ENCODE measurements at regions not wholly inside any gene's neighbourhood (a gene's known extent, or its start where the extent isn't known, plus 50 kb on each side); places are given as distances from the start of the nearest gene placed in this dataset.
A peak's percentile ranks its signal among the peaks of the same experiment; 100 is the strongest.

- DNase-seq (ENCODE audit: low read depth) (no peak), FAIRE-seq (no peak)
- TF ChIP-seq CTCF (IDR thresholded peaks at IDR 0.05; ENCODE audit: insufficient read depth, low read length, severe bottlenecking) = no peak
- Histone ChIP-seq H3K4me3 (ENCODE audit: low read depth, low read length) (no peak overlapping the region), H3K27me3 (ENCODE audit: control insufficient read depth, insufficient read depth, low read length) (no peaks in the 10 kb centered on the region), H3K36me3 (ENCODE audit: control insufficient read depth, insufficient read depth, low read length) (no peaks in the 10 kb centered on the region)
Observed at GRCh38 chr12:45565590-45565989, 163.9 kb upstream of the ARID2 start.

- Histone ChIP-seq H3K27me3 (ENCODE audit: control insufficient read depth, insufficient read depth, low read length) (no peaks in the 10 kb centered on the region), H3K4me3 (ENCODE audit: low read depth, low read length) (no peak overlapping the region), H3K36me3 (ENCODE audit: control insufficient read depth, insufficient read depth, low read length) (no peaks in the 10 kb centered on the region)
- DNase-seq (ENCODE audit: low read depth) = no peak
- no peak for FAIRE-seq
- TF ChIP-seq CTCF (IDR thresholded peaks at IDR 0.05; ENCODE audit: insufficient read depth, low read length, severe bottlenecking) = no peak
Observed at GRCh38 chr12:45566257-45566656, 163.2 kb upstream of the ARID2 start.

GRCh38 chr12:45568808-45569207 lies 160.7 kb upstream of the ARID2 start:
- no peak for TF ChIP-seq CTCF (IDR thresholded peaks at IDR 0.05; ENCODE audit: insufficient read depth, low read length, severe bottlenecking)
- Histone ChIP-seq H3K36me3 (ENCODE audit: control insufficient read depth, insufficient read depth, low read length) (no peaks in the 10 kb centered on the region), H3K4me3 (ENCODE audit: low read depth, low read length) (no peak overlapping the region), H3K27me3 (ENCODE audit: control insufficient read depth, insufficient read depth, low read length) (no peaks in the 10 kb centered on the region)
- DNase-seq (ENCODE audit: low read depth) (no peak), FAIRE-seq (no peak)

- no peaks in the 10 kb centered on the region for H3K36me3 ChIP-seq (ENCODE audit: control insufficient read depth, insufficient read depth, low read length)
- DNase-seq (ENCODE audit: low read depth) (no peak), FAIRE-seq (peak; percentile 58)
- no peak overlapping the region for H3K4me3 ChIP-seq (ENCODE audit: low read depth, low read length)
- H3K27me3 ChIP-seq (ENCODE audit: control insufficient read depth, insufficient read depth, low read length) = no peaks in the 10 kb centered on the region
- TF ChIP-seq CTCF (IDR thresholded peaks at IDR 0.05; ENCODE audit: insufficient read depth, low read length, severe bottlenecking) = no peak
Observed at GRCh38 chr12:45570501-45570900, 159.0 kb upstream of the ARID2 start.

GRCh38 chr12:45572114-45572513 lies 157.4 kb upstream of the ARID2 start:
- Histone ChIP-seq H3K4me3 (ENCODE audit: low read depth, low read length) (no peak overlapping the region), H3K36me3 (ENCODE audit: control insufficient read depth, insufficient read depth, low read length) (no peaks in the 10 kb centered on the region), H3K27me3 (ENCODE audit: control insufficient read depth, insufficient read depth, low read length) (no peaks in the 10 kb centered on the region)
- no peak for FAIRE-seq
- TF ChIP-seq CTCF (IDR thresholded peaks at IDR 0.05; ENCODE audit: insufficient read depth, low read length, severe bottlenecking) = no peak
- peak; percentile 20 for DNase-seq (ENCODE audit: low read depth)

- TF ChIP-seq CTCF (IDR thresholded peaks at IDR 0.05; ENCODE audit: insufficient read depth, low read length, severe bottlenecking) = no peak
- FAIRE-seq = no peak
- DNase-seq (ENCODE audit: low read depth) = no peak
- H3K36me3 ChIP-seq (ENCODE audit: control insufficient read depth, insufficient read depth, low read length) = no peaks in the 10 kb centered on the region
- H3K27me3 ChIP-seq (ENCODE audit: control insufficient read depth, insufficient read depth, low read length) = no peaks in the 10 kb centered on the region
- H3K4me3 ChIP-seq (ENCODE audit: low read depth, low read length) = no peak overlapping the region
Observed at GRCh38 chr12:45575417-45575816, 154.1 kb upstream of the ARID2 start.
